ENCODE measurements at regions not wholly inside any gene's neighbourhood (a gene's known extent, or its start where the extent isn't known, plus 50 kb on each side); places are given as distances from the start of the nearest gene placed in this dataset.

DNA sequence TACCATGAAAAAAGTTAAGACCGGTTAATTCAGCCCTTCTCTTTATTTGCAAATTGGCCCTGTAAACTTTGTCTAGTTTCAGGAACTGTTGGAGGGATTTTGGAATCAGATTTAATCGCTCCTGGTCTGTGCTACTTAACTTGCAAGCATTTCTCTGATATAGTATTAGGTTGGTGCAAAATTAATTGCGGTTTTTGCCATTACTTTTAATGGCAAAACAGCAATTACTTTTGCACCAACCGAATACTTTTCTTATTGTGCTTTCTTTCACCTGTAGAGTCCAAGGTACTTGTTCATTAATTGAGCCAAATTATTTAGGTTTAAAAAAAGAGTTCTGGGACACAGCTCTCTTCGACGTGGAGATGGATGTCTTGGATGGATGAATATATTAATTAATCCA, 92.8 kb upstream of the HNRNPU start:
- Histone ChIP-seq H3K27ac (ENCODE audit: low read depth, low read length) (no peak overlapping the region), H3K27me3 (ENCODE audit: control insufficient read depth in 1 of 2, insufficient read depth in 2 of 2, low read length in 2 of 2) (no peaks in the 10 kb centered on the region), H3K4me3 (ENCODE audit: low read depth in 1 of 2, low read length in 2 of 2) (no peak overlapping the region), H3K36me3 (ENCODE audit: control insufficient read depth in 1 of 2, insufficient read depth in 2 of 2, low read length in 2 of 2) (no peaks in the 10 kb centered on the region), H3K9me3 (ENCODE audit: control insufficient read depth in 1 of 2, low read length in 2 of 2) (no peaks in the 10 kb centered on the region), H3K4me1 (ENCODE audit: control insufficient read depth in 1 of 2, insufficient read depth in 2 of 2, low read length in 2 of 2) (peaks cover 4 to 13% of the 10 kb centered on the region in 2 donors), H3K9ac (ENCODE audit: low read depth in 1 of 2, low read length in 2 of 2) (no peak overlapping the region)

- Histone ChIP-seq H3K9me3 (ENCODE audit: control insufficient read depth in 1 of 2, low read length in 2 of 2) (no peaks in the 10 kb centered on the region), H3K27me3 (ENCODE audit: control insufficient read depth in 1 of 2, insufficient read depth in 2 of 2, low read length in 2 of 2) (no peaks in the 10 kb centered on the region), H3K36me3 (ENCODE audit: control insufficient read depth in 1 of 2, insufficient read depth in 2 of 2, low read length in 2 of 2) (no peaks in the 10 kb centered on the region), H3K27ac (ENCODE audit: low read depth, low read length) (no peak overlapping the region), H3K4me1 (ENCODE audit: control insufficient read depth in 1 of 2, insufficient read depth in 2 of 2, low read length in 2 of 2) (peaks cover 4 to 13% of the 10 kb centered on the region in 2 donors), H3K4me3 (ENCODE audit: low read depth in 1 of 2, low read length in 2 of 2) (no peak overlapping the region), H3K9ac (ENCODE audit: low read depth in 1 of 2, low read length in 2 of 2) (no peak overlapping the region)
These were observed 91.3 kb upstream of the HNRNPU start for GRCh38 chr1:244955661-244956060.

DNA sequence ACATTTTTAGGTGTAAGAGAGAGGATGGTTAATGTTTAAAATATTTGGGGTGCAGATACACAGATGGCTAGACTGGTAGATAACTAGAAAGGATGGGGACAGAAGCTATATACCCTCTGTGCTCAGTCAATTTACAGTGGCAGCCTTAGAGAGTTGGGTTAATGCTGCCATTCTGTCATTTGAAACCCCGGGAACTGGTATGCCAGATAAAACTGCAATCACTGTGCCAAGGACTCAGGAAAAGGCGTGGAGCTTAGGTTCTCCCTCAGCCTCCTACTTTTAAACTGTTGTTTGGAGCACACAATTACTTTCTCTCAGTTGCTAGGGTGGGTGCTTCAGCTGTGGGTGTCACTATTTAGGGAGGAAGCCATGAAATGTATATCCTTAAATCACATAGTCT, 90.0 kb upstream of the HNRNPU start:
- Histone ChIP-seq H3K9ac (ENCODE audit: low read depth in 1 of 2, low read length in 2 of 2) (no peak overlapping the region), H3K36me3 (ENCODE audit: control insufficient read depth in 1 of 2, insufficient read depth in 2 of 2, low read length in 2 of 2) (no peaks in the 10 kb centered on the region), H3K27me3 (ENCODE audit: control insufficient read depth in 1 of 2, insufficient read depth in 2 of 2, low read length in 2 of 2) (no peaks in the 10 kb centered on the region), H3K27ac (ENCODE audit: low read depth, low read length) (no peak overlapping the region), H3K4me3 (ENCODE audit: low read depth in 1 of 2, low read length in 2 of 2) (no peak overlapping the region), H3K9me3 (ENCODE audit: control insufficient read depth in 1 of 2, low read length in 2 of 2) (no peaks in the 10 kb centered on the region), H3K4me1 (ENCODE audit: control insufficient read depth in 1 of 2, insufficient read depth in 2 of 2, low read length in 2 of 2) (peaks cover 4 to 13% of the 10 kb centered on the region in 2 donors)

- no peaks in the 10 kb centered on the region for H3K9me3 ChIP-seq (ENCODE audit: control insufficient read depth in 1 of 2, low read length in 2 of 2)
- no peaks in the 10 kb centered on the region for H3K36me3 ChIP-seq (ENCODE audit: control insufficient read depth in 1 of 2, insufficient read depth in 2 of 2, low read length in 2 of 2)
- H3K27me3 ChIP-seq (ENCODE audit: control insufficient read depth in 1 of 2, insufficient read depth in 2 of 2, low read length in 2 of 2), result no peaks in the 10 kb centered on the region
- no peak overlapping the region for H3K27ac ChIP-seq (ENCODE audit: low read depth, low read length)
- H3K4me1 ChIP-seq (ENCODE audit: control insufficient read depth in 1 of 2, insufficient read depth in 2 of 2, low read length in 2 of 2), result peaks cover 4 to 13% of the 10 kb centered on the region in 2 donors
- H3K4me3 ChIP-seq (ENCODE audit: low read depth in 1 of 2, low read length in 2 of 2), result no peak overlapping the region
- no peak overlapping the region for H3K9ac ChIP-seq (ENCODE audit: low read depth in 1 of 2, low read length in 2 of 2)
These were observed 89.6 kb upstream of the HNRNPU start for GRCh38 chr1:244953901-244954300.

DNA sequence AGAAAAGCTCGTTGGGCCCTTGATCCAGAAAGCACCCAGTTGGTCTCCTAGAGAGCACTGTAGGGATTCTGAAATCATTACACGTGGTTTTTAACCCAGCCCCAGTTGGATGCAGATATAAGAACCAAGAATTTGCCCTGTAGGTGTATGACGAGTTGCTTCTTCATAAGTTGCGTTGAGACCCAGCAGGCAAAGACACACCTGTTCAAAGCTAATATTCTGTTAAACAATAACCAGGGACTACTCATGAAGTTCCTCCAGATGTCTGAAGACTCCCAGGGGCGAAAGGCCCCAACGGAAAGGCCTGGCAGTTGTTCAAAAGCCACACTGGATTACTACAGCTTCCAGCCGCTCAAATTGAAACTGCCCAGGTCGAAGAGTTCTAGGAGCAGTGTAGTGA, 88.6 kb upstream of the HNRNPU start:
- Histone ChIP-seq H3K36me3 (ENCODE audit: control insufficient read depth in 1 of 2, insufficient read depth in 2 of 2, low read length in 2 of 2) (no peaks in the 10 kb centered on the region), H3K4me1 (ENCODE audit: control insufficient read depth in 1 of 2, insufficient read depth in 2 of 2, low read length in 2 of 2) (peaks cover 4 to 13% of the 10 kb centered on the region in 2 donors), H3K9me3 (ENCODE audit: control insufficient read depth in 1 of 2, low read length in 2 of 2) (no peaks in the 10 kb centered on the region), H3K27me3 (ENCODE audit: control insufficient read depth in 1 of 2, insufficient read depth in 2 of 2, low read length in 2 of 2) (no peaks in the 10 kb centered on the region), H3K9ac (ENCODE audit: low read depth in 1 of 2, low read length in 2 of 2) (no peak overlapping the region), H3K4me3 (ENCODE audit: low read depth in 1 of 2, low read length in 2 of 2) (peak overlapping the region; percentile 17 to 43), H3K27ac (ENCODE audit: low read depth, low read length) (no peak overlapping the region)

DNA sequence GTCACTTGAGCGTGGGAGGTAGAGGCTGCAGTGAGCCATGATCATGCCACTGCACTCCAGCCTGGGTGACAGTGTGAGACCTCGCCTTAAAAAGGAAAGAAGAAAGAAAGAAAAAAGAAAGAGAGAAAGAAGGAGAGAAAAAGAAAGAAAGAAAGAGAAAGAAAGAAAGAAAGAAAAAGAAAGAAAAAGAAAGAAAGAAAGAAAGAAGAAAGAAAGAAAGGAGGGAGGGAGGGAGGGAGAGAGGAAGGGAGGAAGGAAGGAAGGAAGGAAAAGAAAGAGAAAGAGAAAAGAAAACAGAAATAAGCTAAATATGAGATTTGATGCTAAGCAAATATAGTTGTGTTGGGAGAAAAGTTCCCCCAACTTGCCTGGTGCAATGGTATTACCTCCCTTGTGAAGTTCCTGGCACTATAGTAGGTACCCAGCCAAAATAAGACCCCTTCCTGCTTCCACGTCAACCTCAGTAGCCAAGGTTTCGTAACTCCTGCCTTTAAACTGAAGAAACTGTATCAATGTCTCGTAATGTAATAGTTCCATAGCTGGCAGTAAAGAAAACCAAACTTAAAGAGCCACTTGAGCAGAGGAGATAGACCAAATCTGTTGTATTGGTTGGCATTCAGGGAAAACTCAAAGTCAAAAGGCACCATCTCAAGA, 88.1 kb upstream of the HNRNPU start:
- H3K9ac ChIP-seq (ENCODE audit: low read depth in 1 of 2, low read length in 2 of 2), result no peak overlapping the region
- peaks cover 4 to 13% of the 10 kb centered on the region in 2 donors for H3K4me1 ChIP-seq (ENCODE audit: control insufficient read depth in 1 of 2, insufficient read depth in 2 of 2, low read length in 2 of 2)
- no peaks in the 10 kb centered on the region for H3K9me3 ChIP-seq (ENCODE audit: control insufficient read depth in 1 of 2, low read length in 2 of 2)
- H3K27me3 ChIP-seq (ENCODE audit: control insufficient read depth in 1 of 2, insufficient read depth in 2 of 2, low read length in 2 of 2), result no peaks in the 10 kb centered on the region
- no peaks in the 10 kb centered on the region for H3K36me3 ChIP-seq (ENCODE audit: control insufficient read depth in 1 of 2, insufficient read depth in 2 of 2, low read length in 2 of 2)
- no peak overlapping the region for H3K27ac ChIP-seq (ENCODE audit: low read depth, low read length)
- peak overlapping the region; percentile 17 to 43 for H3K4me3 ChIP-seq (ENCODE audit: low read depth in 1 of 2, low read length in 2 of 2)

- Histone ChIP-seq H3K9me3 (ENCODE audit: control insufficient read depth in 1 of 2, low read length in 2 of 2) (no peaks in the 10 kb centered on the region), H3K4me3 (ENCODE audit: low read depth in 1 of 2, low read length in 2 of 2) (no peak overlapping the region), H3K27me3 (ENCODE audit: control insufficient read depth in 1 of 2, insufficient read depth in 2 of 2, low read length in 2 of 2) (no peaks in the 10 kb centered on the region), H3K27ac (ENCODE audit: low read depth, low read length) (no peak overlapping the region), H3K36me3 (ENCODE audit: control insufficient read depth in 1 of 2, insufficient read depth in 2 of 2, low read length in 2 of 2) (no peaks in the 10 kb centered on the region), H3K9ac (ENCODE audit: low read depth in 1 of 2, low read length in 2 of 2) (no peak overlapping the region), H3K4me1 (ENCODE audit: control insufficient read depth in 1 of 2, insufficient read depth in 2 of 2, low read length in 2 of 2) (peaks cover 0 to 6% of the 10 kb centered on the region in 2 donors)
These were observed 84.1 kb upstream of the HNRNPU start for GRCh38 chr1:244948416-244948815.

GRCh38 chr1:244945109-244945671, 80.8 kb upstream of the HNRNPU start:
- Histone ChIP-seq H3K9me3 (ENCODE audit: control insufficient read depth in 1 of 2, low read length in 2 of 2) (no peaks in the 10 kb centered on the region), H3K27ac (ENCODE audit: low read depth, low read length) (no peak overlapping the region), H3K9ac (ENCODE audit: low read depth in 1 of 2, low read length in 2 of 2) (no peak overlapping the region), H3K4me3 (ENCODE audit: low read depth in 1 of 2, low read length in 2 of 2) (no peak overlapping the region), H3K36me3 (ENCODE audit: control insufficient read depth in 1 of 2, insufficient read depth in 2 of 2, low read length in 2 of 2) (no peaks in the 10 kb centered on the region), H3K4me1 (ENCODE audit: control insufficient read depth in 1 of 2, insufficient read depth in 2 of 2, low read length in 2 of 2) (no peaks in the 10 kb centered on the region), H3K27me3 (ENCODE audit: control insufficient read depth in 1 of 2, insufficient read depth in 2 of 2, low read length in 2 of 2) (no peaks in the 10 kb centered on the region)

GRCh38 chr1:244941121-244941520, 76.8 kb upstream of the HNRNPU start:
- H3K27me3 ChIP-seq (ENCODE audit: control insufficient read depth in 1 of 2, insufficient read depth in 2 of 2, low read length in 2 of 2), result no peaks in the 10 kb centered on the region
- no peak overlapping the region for H3K9ac ChIP-seq (ENCODE audit: low read depth in 1 of 2, low read length in 2 of 2)
- no peaks in the 10 kb centered on the region for H3K9me3 ChIP-seq (ENCODE audit: control insufficient read depth in 1 of 2, low read length in 2 of 2)
- H3K27ac ChIP-seq (ENCODE audit: low read depth, low read length), result no peak overlapping the region
- no peaks in the 10 kb centered on the region for H3K36me3 ChIP-seq (ENCODE audit: control insufficient read depth in 1 of 2, insufficient read depth in 2 of 2, low read length in 2 of 2)
- H3K4me3 ChIP-seq (ENCODE audit: low read depth in 1 of 2, low read length in 2 of 2), result no peak overlapping the region
- H3K4me1 ChIP-seq (ENCODE audit: control insufficient read depth in 1 of 2, insufficient read depth in 2 of 2, low read length in 2 of 2), result no peaks in the 10 kb centered on the region

DNA sequence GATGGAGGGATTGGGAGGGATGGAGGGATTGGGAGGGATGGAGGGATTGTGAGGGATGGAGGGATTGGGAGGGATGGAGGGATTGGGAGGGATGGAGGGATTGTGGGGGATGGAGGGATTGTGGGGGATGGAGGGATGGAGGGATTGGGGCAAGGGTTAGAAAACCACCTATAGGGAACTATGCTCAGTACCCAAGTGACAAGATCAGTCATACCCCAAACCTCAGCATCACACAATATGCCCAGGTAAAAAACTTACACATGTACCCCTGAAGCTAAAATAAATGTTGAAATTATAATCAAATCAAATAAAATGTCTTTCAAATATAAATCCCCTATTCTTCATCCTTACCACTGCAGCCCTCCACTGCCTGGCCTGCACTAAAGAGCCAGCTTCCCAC, 72.8 kb upstream of the HNRNPU start:
- no peak overlapping the region for H3K9ac ChIP-seq (ENCODE audit: low read depth in 1 of 2, low read length in 2 of 2)
- no peaks in the 10 kb centered on the region for H3K36me3 ChIP-seq (ENCODE audit: control insufficient read depth in 1 of 2, insufficient read depth in 2 of 2, low read length in 2 of 2)
- no peak overlapping the region for H3K4me3 ChIP-seq (ENCODE audit: low read depth in 1 of 2, low read length in 2 of 2)
- H3K27me3 ChIP-seq (ENCODE audit: control insufficient read depth in 1 of 2, insufficient read depth in 2 of 2, low read length in 2 of 2), result no peaks in the 10 kb centered on the region
- H3K27ac ChIP-seq (ENCODE audit: low read depth, low read length), result no peak overlapping the region
- H3K9me3 ChIP-seq (ENCODE audit: control insufficient read depth in 1 of 2, low read length in 2 of 2), result no peaks in the 10 kb centered on the region
- no peaks in the 10 kb centered on the region for H3K4me1 ChIP-seq (ENCODE audit: control insufficient read depth in 1 of 2, insufficient read depth in 2 of 2, low read length in 2 of 2)
